ENCODE measurements at regions not wholly inside any gene's neighbourhood (a gene's known extent, or its start where the extent isn't known, plus 50 kb on each side); places are given as distances from the start of the nearest gene placed in this dataset.

DNA sequence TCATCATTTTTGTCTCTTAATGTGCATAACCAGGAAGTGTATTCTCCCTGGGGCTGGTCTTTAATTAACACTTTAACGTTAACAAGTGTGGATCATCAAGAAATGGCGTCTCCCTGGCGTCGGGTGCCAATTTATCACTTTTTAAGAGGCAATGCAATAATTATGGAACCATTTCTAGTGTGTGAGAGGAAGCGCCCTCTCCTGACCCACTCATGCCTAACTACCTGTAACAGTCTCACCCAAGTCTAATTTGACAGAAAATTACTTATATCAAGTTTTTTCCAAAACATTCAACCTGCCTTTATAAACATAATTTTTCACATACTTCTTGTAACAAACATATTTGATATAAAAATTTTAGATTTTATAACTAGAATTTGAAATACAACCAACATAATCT is 905.3 kb upstream of the MDGA2 start:
- Histone ChIP-seq H2AFZ (ENCODE audit: low read length) (no peak overlapping the region), H3K27me3 (ENCODE audit: insufficient read depth, low read length) (no peaks in the 10 kb centered on the region)

DNA sequence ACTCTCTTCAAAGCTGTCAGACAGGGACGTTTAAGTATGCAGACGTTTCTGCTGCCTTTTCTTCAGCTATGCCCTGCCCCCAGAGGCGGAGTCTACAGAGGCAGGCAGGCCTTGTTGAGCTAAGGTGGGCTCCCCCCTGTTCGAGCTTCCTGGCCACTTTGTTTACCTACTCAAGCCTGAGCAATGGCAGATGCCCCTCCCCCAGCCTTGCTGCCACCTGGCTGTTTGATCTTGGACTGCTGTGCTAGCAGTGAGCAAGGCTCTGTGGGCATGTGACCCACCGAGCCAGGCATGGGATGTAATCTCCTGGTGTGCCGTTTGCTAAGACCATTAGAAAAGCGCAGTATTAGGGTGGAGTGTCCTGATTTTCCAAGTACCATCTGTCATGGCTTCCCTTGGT is 900.4 kb upstream of the MDGA2 start:
- Histone ChIP-seq H3K79me2 (ENCODE audit: insufficient read depth, low read length) (no peaks in the 10 kb centered on the region), H3K27ac (ENCODE audit: low read depth, low read length, poor library complexity, severe bottlenecking) (no peak overlapping the region), H3K4me2 (ENCODE audit: low read length) (peak overlapping the region; percentile 50; the same call in 1 of the 2 replicates), H3K9ac (ENCODE audit: low read length) (no peak overlapping the region), H3K36me3 (ENCODE audit: insufficient read depth, low read length) (no peaks in the 10 kb centered on the region), H3K9me3 (ENCODE audit: low read length) (no peaks in the 10 kb centered on the region), H2AFZ (ENCODE audit: low read length) (no peak overlapping the region), H3K4me1 (ENCODE audit: insufficient read depth, low read length, severe bottlenecking) (peaks cover 7% of the 10 kb centered on the region), H3F3A (ENCODE audit: insufficient read depth, low read length) (no peaks in the 10 kb centered on the region), H3K4me3 (ENCODE audit: low read depth, low read length, poor library complexity, severe bottlenecking) (peak overlapping the region; percentile 43), H3K27me3 (ENCODE audit: insufficient read depth, low read length) (no peaks in the 10 kb centered on the region), H3K9me2 (ENCODE audit: low read depth, low read length) (no peaks in the 10 kb centered on the region), H4K20me1 (ENCODE audit: insufficient read depth, low read length) (no peaks in the 10 kb centered on the region)
- no peak for TF ChIP-seq CTCF (IDR thresholded peaks at IDR 0.05; ENCODE audit: low read length)
- TF ChIP-seq EZH2 (IDR thresholded peaks at IDR 0.05; ENCODE audit: borderline replicate concordance, low read length) = no peak

More for the DNA sequence above, 905.3 kb upstream of the MDGA2 start:
- Histone ChIP-seq H3K27ac (ENCODE audit: low read depth, low read length, poor library complexity, severe bottlenecking) (no peak overlapping the region), H3K4me2 (ENCODE audit: low read length) (no peak overlapping the region), H3K9me3 (ENCODE audit: low read length) (no peaks in the 10 kb centered on the region), H3K9me2 (ENCODE audit: low read depth, low read length) (no peaks in the 10 kb centered on the region), H3K4me3 (ENCODE audit: low read depth, low read length, poor library complexity, severe bottlenecking) (no peak overlapping the region), H3K4me1 (ENCODE audit: insufficient read depth, low read length, severe bottlenecking) (peaks cover 5% of the 10 kb centered on the region), H3F3A (ENCODE audit: insufficient read depth, low read length) (no peaks in the 10 kb centered on the region), H3K79me2 (ENCODE audit: insufficient read depth, low read length) (no peaks in the 10 kb centered on the region), H4K20me1 (ENCODE audit: insufficient read depth, low read length) (no peaks in the 10 kb centered on the region), H3K36me3 (ENCODE audit: insufficient read depth, low read length) (no peaks in the 10 kb centered on the region), H3K9ac (ENCODE audit: low read length) (no peak overlapping the region)
- TF ChIP-seq EZH2 (IDR thresholded peaks at IDR 0.05; ENCODE audit: borderline replicate concordance, low read length) (no peak), CTCF (IDR thresholded peaks at IDR 0.05; ENCODE audit: low read length) (peak; percentile 35)

DNA sequence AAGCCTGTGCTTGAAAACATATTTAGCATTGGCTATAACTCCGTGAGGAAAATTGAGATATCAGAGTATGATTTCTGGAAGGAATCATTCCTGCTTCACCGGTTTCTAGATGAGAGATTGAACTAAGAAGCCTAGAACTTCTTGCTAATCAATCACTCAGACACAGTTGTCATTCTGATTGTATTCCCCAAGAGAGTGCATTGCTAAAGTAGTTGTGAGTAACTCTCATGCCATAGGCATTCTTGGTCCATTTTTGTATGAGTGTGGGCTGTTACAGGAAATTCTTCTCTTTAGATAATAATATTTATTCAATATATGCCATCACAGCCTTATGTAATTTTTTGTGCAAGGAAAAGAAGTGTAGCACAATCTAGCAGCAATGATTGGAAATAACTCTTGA is 893.3 kb upstream of the MDGA2 start:
- Histone ChIP-seq H3K4me3 (ENCODE audit: low read depth, low read length, poor library complexity, severe bottlenecking) (no peak overlapping the region), H4K20me1 (ENCODE audit: insufficient read depth, low read length) (no peaks in the 10 kb centered on the region), H2AFZ (ENCODE audit: low read length) (no peak overlapping the region)

More for the DNA sequence above, 893.3 kb upstream of the MDGA2 start:
- no peaks in the 10 kb centered on the region for H3K36me3 ChIP-seq (ENCODE audit: insufficient read depth, low read length)
- H3F3A ChIP-seq (ENCODE audit: insufficient read depth, low read length) = no peaks in the 10 kb centered on the region
- H3K27ac ChIP-seq (ENCODE audit: low read depth, low read length, poor library complexity, severe bottlenecking) = no peak overlapping the region
- no peak for TF ChIP-seq CTCF (IDR thresholded peaks at IDR 0.05; ENCODE audit: low read length)
- no peaks in the 10 kb centered on the region for H3K79me2 ChIP-seq (ENCODE audit: insufficient read depth, low read length)
- no peak overlapping the region for H3K9ac ChIP-seq (ENCODE audit: low read length)
- no peaks in the 10 kb centered on the region for H3K4me1 ChIP-seq (ENCODE audit: insufficient read depth, low read length, severe bottlenecking)
- H3K4me2 ChIP-seq (ENCODE audit: low read length) = no peak overlapping the region
- no peaks in the 10 kb centered on the region for H3K9me2 ChIP-seq (ENCODE audit: low read depth, low read length)
- no peaks in the 10 kb centered on the region for H3K9me3 ChIP-seq (ENCODE audit: low read length)
- H3K27me3 ChIP-seq (ENCODE audit: insufficient read depth, low read length) = no peaks in the 10 kb centered on the region
